ENCODE measurements at regions not wholly inside any gene's neighbourhood (a gene's known extent, or its start where the extent isn't known, plus 50 kb on each side); places are given as distances from the start of the nearest gene placed in this dataset.

- no peak for DNase-seq
Observed at GRCh38 chr20:43305749-43306148, 116.0 kb upstream of the PTPRT start.

- DNase-seq, result no peak
Observed at GRCh38 chr20:43304598-43304997, 114.9 kb upstream of the PTPRT start.

- DNase-seq, result no peak
Observed at GRCh38 chr20:43302936-43303335, 113.2 kb upstream of the PTPRT start.

- DNase-seq, result no peak
Observed at GRCh38 chr20:43300901-43301300, 111.2 kb upstream of the PTPRT start.

DNA sequence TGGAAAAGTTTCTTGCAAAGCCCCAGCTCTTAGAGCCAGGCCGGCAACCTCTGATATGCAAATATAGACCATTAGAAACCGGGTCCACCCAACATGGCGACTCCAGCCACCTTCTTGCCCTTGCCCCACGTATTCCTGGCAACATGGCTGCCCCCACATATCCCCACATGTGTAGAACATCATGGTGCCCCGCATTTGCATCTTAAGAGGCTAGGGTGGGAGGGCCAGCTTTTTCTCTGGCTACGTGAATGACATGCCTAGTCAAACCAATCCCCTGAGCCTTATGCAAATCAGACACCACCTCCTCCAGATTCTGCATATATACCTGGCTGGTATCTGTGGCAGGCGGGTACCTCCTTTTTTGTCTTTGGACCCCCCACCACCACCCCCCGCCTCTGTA lies 106.1 kb upstream of the PTPRT start:
- no peak for DNase-seq

GRCh38 chr20:43295263-43295662 lies 105.6 kb upstream of the PTPRT start:
- DNase-seq, result no peak

DNA sequence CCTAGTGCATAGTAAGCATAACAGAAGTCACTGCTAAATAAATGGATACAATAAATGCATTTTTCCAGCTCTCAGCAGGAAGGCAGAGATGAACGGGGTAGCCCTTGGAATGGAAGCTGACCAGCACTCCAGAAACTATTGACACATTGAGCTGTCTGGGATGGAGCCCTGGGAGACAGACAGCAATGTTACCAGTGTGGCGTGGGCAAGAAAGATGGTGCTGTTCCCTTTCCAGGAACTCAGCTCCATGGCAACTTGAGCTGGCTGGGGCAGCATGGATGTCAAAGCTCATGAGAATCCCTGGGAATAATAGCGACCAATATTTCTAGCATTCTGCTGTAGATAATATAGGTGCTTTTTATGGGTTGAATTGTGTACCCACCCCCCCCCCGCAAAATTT lies 104.3 kb upstream of the PTPRT start:
- no peak for DNase-seq

GRCh38 chr20:43293068-43293786 lies 103.5 kb upstream of the PTPRT start:
- DNase-seq, result no peak

DNA sequence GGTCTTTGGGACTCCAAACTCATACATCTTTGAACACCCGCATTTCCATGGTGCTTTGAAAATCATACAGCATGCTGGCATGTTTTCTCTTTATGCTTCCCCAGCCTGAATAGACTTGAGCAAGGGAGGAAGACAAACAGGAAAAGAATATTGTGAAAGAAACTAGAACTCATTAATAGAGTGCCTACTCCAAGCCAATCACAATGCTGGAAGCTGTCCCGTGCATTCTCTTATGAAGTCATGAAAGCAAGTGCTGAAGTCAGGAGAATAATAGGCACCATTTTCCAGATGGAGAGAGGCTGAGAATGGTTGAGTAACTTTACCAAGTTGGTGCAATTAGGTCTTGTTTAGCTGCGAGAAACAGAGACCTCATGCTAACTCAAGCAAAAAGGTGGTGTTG lies 102.5 kb upstream of the PTPRT start:
- DNase-seq, result no peak

- DNase-seq, result no peak
Observed at GRCh38 chr20:43287637-43288036, 97.9 kb upstream of the PTPRT start.

DNA sequence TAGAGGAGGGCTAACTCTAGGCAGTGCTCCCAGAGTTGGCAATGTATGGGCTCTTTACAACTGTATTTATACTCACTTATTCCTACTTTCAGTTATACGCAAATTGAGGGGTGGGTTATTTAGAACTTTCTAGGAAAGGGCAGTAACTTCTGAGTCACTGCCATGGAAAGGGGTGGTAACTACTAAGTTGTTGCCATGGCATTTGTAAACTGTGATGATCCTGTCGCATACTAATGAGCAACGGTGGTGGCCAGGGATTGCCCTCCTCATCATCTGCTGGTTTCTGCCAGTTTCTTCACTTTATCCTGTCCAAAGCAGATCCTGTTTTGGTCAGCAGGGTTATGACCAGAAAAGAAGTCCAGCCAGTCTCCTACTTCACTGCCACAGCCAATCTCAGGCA lies 95.5 kb upstream of the PTPRT start:
- DNase-seq, result no peak

- DNase-seq, result no peak
Observed at GRCh38 chr20:43284486-43284885, 94.8 kb upstream of the PTPRT start.

DNA sequence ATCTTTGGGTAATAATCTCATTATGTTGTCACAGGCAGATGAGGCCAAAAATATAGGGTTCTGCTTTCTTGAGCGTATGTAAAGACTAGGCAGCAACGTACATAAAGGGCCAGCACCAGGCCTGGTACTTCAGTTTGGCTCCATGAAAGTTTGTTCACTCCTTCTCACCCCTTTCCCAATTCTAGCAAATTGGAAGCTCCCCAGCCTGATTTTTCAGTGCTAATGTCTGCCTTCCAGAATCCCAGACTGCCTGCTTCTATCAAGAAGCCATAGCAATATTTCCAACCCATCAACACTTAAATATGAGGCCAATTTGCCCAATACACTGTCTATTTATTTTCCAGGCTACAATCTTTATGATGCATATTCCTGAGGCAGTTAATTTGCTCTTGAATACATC lies 93.4 kb upstream of the PTPRT start:
- no peak for DNase-seq

DNA sequence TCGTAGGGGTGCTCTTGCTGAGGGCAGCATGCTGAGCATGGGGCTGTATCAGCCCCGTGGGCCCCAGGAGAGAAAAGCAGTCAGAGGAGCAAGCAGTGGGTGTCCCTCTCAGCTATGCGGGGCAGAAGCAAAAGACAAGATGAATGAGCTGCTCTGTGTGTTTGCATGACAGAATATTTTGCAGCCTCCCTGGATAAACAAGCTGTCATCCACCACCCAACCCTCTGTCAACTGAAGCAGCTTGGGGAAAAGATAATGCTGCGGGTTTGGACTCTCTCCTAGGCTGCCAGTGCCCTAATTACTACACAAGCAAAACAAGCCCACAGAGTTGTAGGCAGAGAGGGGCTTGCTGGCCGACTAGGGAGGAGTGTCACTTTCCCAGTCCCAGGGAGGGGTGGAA lies 82.3 kb upstream of the PTPRT start:
- no peak for DNase-seq

DNA sequence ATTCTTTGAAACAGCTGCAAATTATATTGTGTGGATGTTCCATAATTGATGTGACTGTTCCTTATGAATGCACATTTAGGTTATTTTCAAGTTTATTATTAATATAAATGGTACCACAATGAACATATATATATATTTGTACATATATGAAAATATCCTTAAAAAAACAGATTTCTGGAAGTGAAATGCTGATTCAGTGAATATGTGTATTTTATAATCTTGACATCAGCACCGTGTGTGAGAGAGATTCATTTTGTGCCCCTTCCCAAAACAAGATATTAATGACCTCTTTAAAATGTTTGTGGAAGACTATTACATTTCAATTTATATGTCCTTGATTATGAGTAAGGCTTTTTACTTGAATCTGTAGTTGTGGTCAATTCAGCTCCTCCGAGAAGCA lies 75.7 kb upstream of the PTPRT start:
- no peak for DNase-seq

DNA sequence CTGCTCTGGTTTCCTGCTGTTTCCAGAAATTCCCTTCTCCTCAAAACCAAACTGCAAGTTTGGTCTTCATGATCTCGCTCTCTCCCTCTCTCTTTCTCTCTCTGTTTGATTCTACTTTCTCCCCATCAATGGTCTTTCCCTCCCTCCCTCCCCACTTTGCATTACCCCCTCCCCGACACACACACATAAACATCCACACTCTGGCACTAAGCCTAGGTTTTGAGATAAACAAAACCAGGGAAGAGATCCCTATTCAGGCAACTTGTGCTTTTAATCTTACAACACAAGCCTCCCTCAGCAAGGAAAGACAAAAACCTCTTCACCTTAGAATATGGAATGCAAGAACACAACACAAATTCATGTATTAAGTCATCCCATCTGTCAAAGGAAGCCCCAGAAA lies 73.5 kb upstream of the PTPRT start:
- no peak for DNase-seq

DNA sequence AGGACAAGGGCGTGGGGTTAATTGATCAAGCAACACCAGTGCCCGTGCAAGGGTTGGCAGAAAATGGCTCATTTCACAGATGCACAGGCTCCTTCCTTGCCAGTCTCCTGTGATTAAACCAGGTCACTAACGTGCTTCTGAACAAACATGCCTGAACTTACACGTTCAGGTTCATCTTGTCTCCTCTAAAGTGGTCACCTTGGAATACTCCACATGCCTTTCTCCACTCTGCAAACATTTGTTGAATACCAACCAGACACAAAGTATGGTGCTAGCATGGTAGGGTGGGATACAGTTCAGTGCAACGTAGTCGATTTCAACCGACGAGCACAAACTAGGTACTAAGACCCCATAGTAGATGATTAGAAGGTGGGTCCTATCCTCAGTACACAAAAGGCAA lies 72.6 kb upstream of the PTPRT start:
- DNase-seq, result no peak

DNA sequence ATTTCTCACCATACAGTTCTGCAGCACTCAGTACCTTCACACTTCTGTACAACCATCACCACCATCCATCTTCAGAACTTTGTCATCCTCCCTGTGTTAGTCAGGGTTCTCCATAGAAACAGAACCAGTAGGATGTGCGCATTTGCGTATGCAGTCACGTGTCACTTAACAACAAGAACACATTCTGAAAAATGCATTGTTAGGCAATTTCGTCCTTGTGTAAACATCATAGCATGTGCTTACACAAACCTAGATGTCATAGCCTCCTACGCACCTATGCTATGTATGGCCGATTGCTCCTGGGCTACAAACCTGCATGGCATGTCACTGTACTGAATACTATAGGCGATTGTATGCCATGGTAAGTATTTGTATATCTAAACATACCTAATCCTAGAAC lies 66.2 kb upstream of the PTPRT start:
- DNase-seq, result no peak

GRCh38 chr20:43252761-43253160 lies 63.1 kb upstream of the PTPRT start:
- DNase-seq, result no peak

GRCh38 chr20:43248341-43248740 lies 58.6 kb upstream of the PTPRT start:
- no peak for DNase-seq

GRCh38 chr20:43247361-43247760 lies 57.7 kb upstream of the PTPRT start:
- no peak for DNase-seq

DNA sequence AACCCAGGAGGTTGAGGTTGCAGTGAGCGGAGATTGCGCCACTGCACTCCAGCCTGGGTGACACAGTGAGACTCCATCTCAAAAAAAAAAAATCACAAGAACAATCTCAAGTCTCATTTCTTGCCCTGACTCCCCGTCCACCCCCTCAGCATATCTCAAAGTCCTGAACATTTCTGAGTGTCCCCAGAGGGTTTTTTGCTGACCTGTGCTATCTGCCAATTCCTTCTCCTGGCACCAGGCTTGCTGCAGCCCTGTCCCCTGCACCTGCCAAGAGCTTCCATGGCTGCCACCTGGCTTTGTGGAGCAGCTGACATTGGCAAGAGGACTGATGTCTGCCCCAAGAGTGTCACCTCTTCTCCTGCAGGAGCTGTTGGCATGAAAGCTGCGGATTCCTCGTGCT lies 54.9 kb upstream of the PTPRT start:
- no peak for DNase-seq

DNA sequence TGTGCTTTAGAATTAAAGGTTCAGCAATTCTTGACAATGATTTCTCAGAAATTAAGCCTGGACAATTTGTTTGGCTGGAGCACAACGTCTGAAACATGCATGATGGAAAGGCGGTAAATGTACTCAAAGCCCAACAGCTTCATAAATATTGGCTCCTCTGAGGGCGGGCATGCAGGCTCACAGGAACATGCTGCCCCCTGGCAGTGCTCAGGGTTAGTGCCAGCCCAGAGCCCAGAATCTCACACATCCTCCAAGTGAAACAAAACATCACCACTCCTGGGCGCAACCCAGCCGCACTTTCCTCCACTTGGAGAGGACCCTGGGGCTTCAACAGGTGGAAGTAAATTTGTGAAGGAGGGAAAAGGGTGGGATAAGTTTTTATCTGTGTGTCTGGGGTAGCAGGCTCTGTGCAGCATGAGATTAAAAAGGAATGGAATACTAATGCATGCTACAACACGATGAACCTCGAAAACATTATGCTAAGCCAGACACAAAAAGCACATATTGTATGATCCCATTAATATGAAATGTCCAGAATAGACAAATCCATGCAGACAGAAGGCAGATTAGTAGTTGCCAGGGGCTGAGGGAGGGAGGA lies 54.1 kb upstream of the PTPRT start:
- no peak for DNase-seq

- DNase-seq, result no peak
Observed at GRCh38 chr20:43241057-43241702, 51.5 kb upstream of the PTPRT start.
